NCI-H1436 treated with DMSO at 0.1 percent for 48 hours (cell line): ENCODE measurements at regions not wholly inside any gene's neighbourhood (a gene's known extent, or its start where the extent isn't known, plus 50 kb on each side); places are given as distances from the start of the nearest gene placed in this dataset.
"Not testable (repeated sequence)": the region's sequence is repeated elsewhere in the genome, so short reads cannot be mapped to it uniquely, and the experiment has no call there.

Source experiments
- DNase-seq: peaks from one replicate; lab custom pipeline; 2025; lab: John Stamatoyannopoulos, UW

- DNase-seq, result no peak
Measured at GRCh38 chr10:28445516-28445915, 87.4 kb upstream of the WAC start.

DNA sequence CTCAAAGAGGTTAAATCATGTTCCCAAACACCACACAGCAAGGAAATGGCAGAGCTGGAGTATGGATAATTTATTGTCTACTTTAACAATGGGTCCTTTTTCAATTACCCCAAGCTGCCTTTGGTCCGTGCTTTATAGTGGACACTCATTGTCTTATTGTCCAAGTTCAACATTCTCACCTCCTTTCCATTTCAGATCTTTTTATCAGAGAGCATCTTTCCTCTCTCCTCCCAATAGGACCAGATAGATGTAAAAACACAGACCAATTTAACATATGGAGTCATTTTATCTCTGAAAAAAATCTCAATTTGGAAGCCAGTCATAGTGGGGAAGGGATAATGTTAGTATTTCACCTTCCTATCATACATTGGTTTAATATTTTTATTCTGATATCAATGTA, 83.5 kb upstream of the WAC start:
- no peak for DNase-seq

DNA sequence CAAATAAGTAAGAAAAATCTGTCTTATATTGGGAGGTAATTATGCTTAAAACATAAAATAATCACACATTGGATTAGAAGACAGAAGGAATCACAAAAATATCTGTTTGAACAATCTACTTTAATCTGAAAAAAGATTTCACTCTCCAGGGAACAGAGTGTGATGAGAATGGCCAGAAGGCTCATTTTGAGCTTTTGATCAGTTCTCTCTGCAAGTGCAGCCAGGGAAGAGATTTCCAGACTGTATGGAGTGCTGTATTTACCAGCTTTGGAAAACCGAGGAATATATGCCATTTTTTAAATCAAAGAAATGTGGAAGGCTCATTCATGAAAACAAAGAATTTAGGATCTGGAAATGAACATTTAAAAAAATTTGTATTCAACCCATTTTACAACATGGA, 83.0 kb upstream of the WAC start:
- no peak for DNase-seq

GRCh38 chr10:28453926-28454325, 79.0 kb upstream of the WAC start:
- DNase-seq, result no peak

GRCh38 chr10:28457110-28457509, 75.8 kb upstream of the WAC start:
- DNase-seq, result no peak

- DNase-seq, result not testable (repeated sequence)
Measured at GRCh38 chr10:28457873-28458272, 75.0 kb upstream of the WAC start.

DNA sequence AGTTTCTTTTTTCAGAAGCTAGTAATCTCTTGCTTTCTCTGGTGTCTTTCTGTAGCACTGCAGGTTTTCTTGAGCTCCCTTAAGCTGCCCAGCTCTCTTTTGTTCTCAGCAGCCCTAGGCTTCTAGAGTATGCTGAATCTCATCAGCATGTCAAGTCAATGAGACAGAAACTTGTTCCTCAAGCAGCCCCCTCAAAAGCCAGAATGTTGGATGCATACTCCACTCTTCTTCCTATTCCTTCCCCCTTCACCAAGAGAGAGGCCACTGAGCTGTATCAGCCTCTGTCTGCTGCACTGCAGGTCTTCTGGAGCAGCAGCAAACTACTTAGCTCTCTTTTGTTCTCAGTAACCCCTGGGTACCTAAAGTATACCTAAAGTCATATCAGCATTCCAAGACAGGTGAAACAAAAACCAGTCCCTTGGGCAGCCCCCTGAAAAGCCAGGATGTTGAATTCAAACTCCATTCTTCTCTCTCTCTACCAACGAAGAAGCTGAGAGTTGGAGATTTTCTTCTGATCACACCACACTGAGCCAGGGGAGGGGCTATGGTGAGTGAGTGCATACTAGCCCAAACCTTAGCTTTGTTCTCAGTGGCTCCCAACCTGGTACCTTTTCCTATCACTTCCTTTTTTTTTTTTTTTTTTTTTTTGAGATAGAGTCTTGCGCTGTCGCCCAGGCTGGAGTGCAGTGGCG, 73.3 kb upstream of the WAC start:
- no peak for DNase-seq

GRCh38 chr10:28463141-28463540, 69.8 kb upstream of the WAC start:
- no peak for DNase-seq

- DNase-seq, result no peak
Measured at GRCh38 chr10:28463676-28464395, 69.1 kb upstream of the WAC start.

GRCh38 chr10:28467615-28468014, 65.3 kb upstream of the WAC start:
- no peak for DNase-seq

DNA sequence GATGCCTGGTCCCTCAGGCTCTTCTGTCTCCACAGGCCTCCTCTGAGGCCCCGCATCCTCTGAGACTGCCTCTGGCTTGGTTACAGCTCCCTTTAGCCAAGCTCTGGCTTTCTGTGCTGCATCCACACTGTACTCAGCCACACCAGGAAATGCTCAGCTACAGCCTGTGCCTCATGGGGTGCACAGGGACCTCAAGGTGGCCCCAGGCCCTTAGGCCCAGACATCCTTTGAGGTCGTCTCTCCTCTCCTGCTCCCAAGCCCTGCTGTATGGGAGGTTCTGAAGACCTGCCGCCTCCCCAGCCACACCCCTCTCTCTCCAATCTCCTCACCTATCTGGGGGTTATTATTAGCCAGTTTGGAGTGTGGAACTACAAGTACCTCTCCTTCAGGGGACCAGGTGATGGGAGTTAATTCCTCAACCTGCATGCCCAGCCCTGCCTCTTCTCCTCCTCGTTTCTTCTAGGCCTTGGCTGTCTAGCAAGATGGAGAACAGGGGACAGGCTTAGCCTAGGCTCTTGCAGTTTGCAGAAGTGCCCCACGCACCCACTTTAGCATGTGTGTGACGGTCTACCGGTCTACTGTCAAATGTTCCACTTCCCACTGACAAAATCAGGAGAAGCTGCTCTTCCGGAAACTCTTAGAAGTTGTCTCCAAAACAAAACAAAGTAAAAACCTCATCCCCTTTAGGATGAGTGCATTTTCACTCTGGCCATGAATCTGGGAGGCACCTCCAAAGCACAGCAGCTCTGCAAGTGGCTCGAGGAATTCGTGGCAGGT, 64.0 kb upstream of the WAC start:
- DNase-seq, result no peak

- no peak for DNase-seq
Measured at GRCh38 chr10:28470873-28471651, 61.9 kb upstream of the WAC start.

- no peak for DNase-seq
Measured at GRCh38 chr10:28471652-28472050, 61.3 kb upstream of the WAC start.

DNA sequence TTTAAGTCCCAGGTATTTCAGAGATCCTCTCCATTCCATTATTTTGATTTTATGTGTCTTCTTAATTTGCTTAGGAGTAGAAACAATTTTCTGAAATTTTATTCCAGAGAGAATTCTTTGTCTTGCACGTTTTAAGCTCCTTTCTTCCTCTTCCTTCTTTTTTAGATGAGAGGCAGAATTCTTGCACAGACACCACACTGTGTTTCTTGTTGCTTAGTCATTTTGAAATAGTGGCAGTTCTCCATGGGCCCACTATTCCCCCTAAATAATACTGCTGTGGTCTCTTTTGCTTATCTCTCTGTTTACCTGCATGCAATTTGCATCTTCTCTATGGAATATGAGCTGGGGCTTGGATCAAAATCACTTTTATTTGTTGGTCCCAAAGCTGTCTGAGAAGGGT, 54.3 kb upstream of the WAC start:
- no peak for DNase-seq

GRCh38 chr10:28479425-28479865, 53.5 kb upstream of the WAC start:
- no peak for DNase-seq

DNA sequence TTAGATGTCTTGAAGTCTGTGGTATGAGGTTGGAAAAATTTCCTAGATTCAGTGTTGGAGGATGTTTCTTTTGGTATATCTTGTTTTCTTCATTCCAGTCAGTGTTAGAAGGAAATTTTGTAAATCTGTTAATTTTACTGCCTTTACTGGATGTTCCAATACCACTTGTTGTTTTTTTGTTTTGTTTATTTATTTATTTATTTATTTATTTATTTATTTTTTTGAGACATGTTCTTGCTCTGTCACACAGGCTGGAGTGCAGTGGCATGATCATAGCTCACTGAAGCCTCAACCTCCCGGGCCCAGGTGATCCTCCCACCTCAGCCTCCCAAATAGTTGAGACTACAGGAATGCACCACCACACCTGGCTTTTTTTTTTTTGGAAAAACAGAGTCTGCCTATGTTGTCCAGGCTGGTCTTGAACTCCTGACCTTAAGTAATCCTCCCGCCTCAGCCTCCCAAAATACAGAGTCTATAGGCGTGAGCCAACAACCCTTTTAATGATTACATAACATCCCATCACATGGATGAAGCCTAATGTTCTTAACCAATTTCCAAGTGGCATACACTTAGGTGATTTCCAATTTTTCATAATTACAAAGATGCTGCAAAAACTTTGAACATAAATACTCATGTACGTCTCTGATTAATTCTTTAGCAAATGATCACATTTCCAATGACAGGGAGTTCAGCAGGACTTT, 52.8 kb upstream of the WAC start:
- no peak for DNase-seq

- DNase-seq, result no peak
Measured at GRCh38 chr10:28480628-28480965, 52.3 kb upstream of the WAC start.

DNA sequence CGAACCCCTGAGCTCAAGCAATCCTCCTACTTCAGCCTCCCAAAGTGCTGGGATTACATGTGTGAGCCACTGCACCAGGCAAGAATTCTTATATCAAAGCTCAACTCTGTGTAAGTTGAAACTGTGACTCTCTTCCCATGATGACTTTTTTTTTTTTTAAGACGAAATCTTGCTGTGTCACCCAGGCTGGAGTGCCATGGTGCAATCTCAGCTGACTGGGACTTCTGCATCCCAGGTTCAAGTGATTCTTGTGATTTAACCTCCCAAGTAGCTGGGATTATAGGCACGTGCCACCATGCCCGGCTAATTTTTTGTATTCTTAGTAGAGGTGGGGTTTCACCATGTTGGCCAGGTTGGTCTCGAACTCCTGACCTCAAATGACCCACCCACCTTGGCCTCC, 51.6 kb upstream of the WAC start:
- DNase-seq, result not testable (repeated sequence)

DNA sequence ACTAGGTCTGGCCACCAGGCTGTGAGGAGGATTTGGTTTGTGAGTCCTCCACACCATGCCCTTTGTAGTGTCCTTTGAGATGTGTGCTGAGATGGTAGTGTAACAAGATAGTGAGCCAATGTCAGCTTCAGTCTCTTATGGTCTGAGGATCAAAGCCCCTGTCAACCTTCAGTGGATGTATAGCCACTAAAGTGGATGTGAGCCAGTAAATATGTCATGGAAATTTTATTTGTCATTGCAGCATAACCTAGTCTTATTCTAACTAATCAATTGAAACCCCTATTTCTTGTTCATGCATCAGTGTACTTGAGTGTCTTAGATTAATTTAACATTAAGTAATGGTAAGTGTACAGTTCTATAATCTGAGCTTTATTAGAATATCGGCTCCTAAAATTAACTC, 51.0 kb upstream of the WAC start:
- no peak for DNase-seq
